B cell (primary cell): ENCODE measurements at regions not wholly inside any gene's neighbourhood (a gene's known extent, or its start where the extent isn't known, plus 50 kb on each side); places are given as distances from the start of the nearest gene placed in this dataset.

Source experiments
- CTCF ChIP-seq: fragments of 200-600 bp; IDR thresholded peaks from one replicate; pipeline ENCODE4 v1.8.0; 2022; ENCODE audit warnings: antibody characterized with exemption, mild to moderate bottlenecking
- EZH2 ChIP-seq: IDR thresholded peaks from 2 replicates; pipeline ENCODE4 v1.6.1; 2012; ENCODE audit warnings: borderline replicate concordance, low read depth, mild to moderate bottlenecking, moderate library complexity, low read length; ENCODE audit not compliant: insufficient read depth, poor library complexity, severe bottlenecking

GRCh38 chr13:104320446-104320845 lies 1254.2 kb upstream of the SLC10A2 start:
- TF ChIP-seq CTCF = no peak
- no peak for TF ChIP-seq EZH2
